Effector CD4-positive, alpha-beta T cell (primary cell): ENCODE measurements at regions not wholly inside any gene's neighbourhood (a gene's known extent, or its start where the extent isn't known, plus 50 kb on each side); places are given as distances from the start of the nearest gene placed in this dataset.

Source experiments
- DNase-seq: peaks from one replicate; pipeline ENCODE4 v3.0.0-alpha.2; 2020

- no peak for DNase-seq
Observed at GRCh38 chr5:133705331-133705730, 93.0 kb upstream of the FSTL4 start.

GRCh38 chr5:133704411-133704810, 92.1 kb upstream of the FSTL4 start:
- DNase-seq = no peak

GRCh38 chr5:133703935-133704334, 91.6 kb upstream of the FSTL4 start:
- no peak for DNase-seq

- DNase-seq = no peak
Observed at GRCh38 chr5:133702791-133703770, 90.7 kb upstream of the FSTL4 start.

GRCh38 chr5:133701871-133702270, 89.5 kb upstream of the FSTL4 start:
- DNase-seq = no peak

- no peak for DNase-seq
Observed at GRCh38 chr5:133700251-133700650, 87.9 kb upstream of the FSTL4 start.

GRCh38 chr5:133698646-133699526, 86.5 kb upstream of the FSTL4 start:
- DNase-seq = no peak

- DNase-seq = no peak
Observed at GRCh38 chr5:133698259-133698554, 85.9 kb upstream of the FSTL4 start.

- DNase-seq = no peak
Observed at GRCh38 chr5:133697536-133698258, 85.4 kb upstream of the FSTL4 start.

GRCh38 chr5:133696782-133697507, 84.6 kb upstream of the FSTL4 start:
- DNase-seq = no peak

GRCh38 chr5:133696006-133696584, 83.8 kb upstream of the FSTL4 start:
- no peak for DNase-seq

- no peak for DNase-seq
Observed at GRCh38 chr5:133694181-133694831, 82.0 kb upstream of the FSTL4 start.

GRCh38 chr5:133691448-133691847, 79.1 kb upstream of the FSTL4 start:
- no peak for DNase-seq

- no peak for DNase-seq
Observed at GRCh38 chr5:133690746-133691145, 78.4 kb upstream of the FSTL4 start.

GRCh38 chr5:133688391-133688790, 76.0 kb upstream of the FSTL4 start:
- DNase-seq = no peak

GRCh38 chr5:133687212-133688061, 75.1 kb upstream of the FSTL4 start:
- DNase-seq = no peak

GRCh38 chr5:133686566-133686965, 74.2 kb upstream of the FSTL4 start:
- no peak for DNase-seq

- no peak for DNase-seq
Observed at GRCh38 chr5:133685402-133686018, 73.2 kb upstream of the FSTL4 start.

GRCh38 chr5:133683646-133684596, 71.6 kb upstream of the FSTL4 start:
- DNase-seq = no peak
